HCT116 (cell line): ENCODE measurements at regions not wholly inside any gene's neighbourhood (a gene's known extent, or its start where the extent isn't known, plus 50 kb on each side); places are given as distances from the start of the nearest gene placed in this dataset.

ENCODE experiments used
- ATAC-seq: fragments of 200-7000 bp; cut with Tn5 transposase; 2 replicates; pipeline ENCODE4 v1.9.1; 2020; ENCODE audit warnings: mild to moderate bottlenecking, moderate library complexity
- BruUV-seq: library from RNA; stranded (reverse); fragments of 400-500 nt; replicated peaks from 2 replicates; lab custom pipeline; 2021; lab: Mats Ljungman, UMichigan
- CTCF ChIA-PET: fragments of 300-600 bp; sonication (Branson Sonifier 250); formaldehyde crosslinking; loops from one replicate; lab custom pipeline; 2021; ENCODE audit warnings: antibody characterized with exemption; lab: Charles Lee
- POLR2A ChIA-PET: fragments of 300-600, 350-600 bp; sonication (Branson Sonifier 250); formaldehyde crosslinking; loops from one replicate; lab custom pipeline; 2021; ENCODE audit warnings: antibody characterized with exemption; lab: Charles Lee
- RAD21 ChIA-PET, 2 experiments: fragments of 300-600 bp; sonication (Branson Sonifier 250); formaldehyde crosslinking; loops; one replicate each; lab custom pipeline; 2023; ENCODE audit warnings: low total read pairs in 2 of 2; ENCODE audit not compliant: uncharacterized antibody in 2 of 2, unreplicated experiment in 2 of 2, low non-redundant PET in 1 of 2; lab: Charles Lee
- DNase-seq: peaks from one replicate; pipeline ENCODE4 v3.0.0-alpha.2; 2010; ENCODE audit warnings: low read depth, low spot score
- H2AFZ ChIP-seq: fragments of 200-600 bp; shearing (Covaris generic), sonication (generic); 2 replicates; pipeline ENCODE4 v1.6.1; 2017; ENCODE audit warnings: low read depth, mixed run types, mixed read lengths, antibody characterized with exemption, low read length; ENCODE audit not compliant: poor library complexity, severe bottlenecking
- H3K27ac ChIP-seq: 2 replicates; pipeline ENCODE4 v1.5.1; 2012; ENCODE audit warnings: low read depth, low read length
- H3K27me3 ChIP-seq: fragments of 200-600 bp; sonication (generic); 2 replicates; pipeline ENCODE4 v1.6.1; 2016; ENCODE audit warnings: mixed run types, low read length, mixed read lengths; ENCODE audit not compliant: insufficient read depth
- H3K36me3 ChIP-seq, 2 experiments: fragments of 200-500 bp in 1 of 2; fragments of 200-600 bp in 1 of 2; sonication (Bioruptor generic) in 1 of 2; sonication (generic) in 1 of 2; 2 replicates each; pipeline versions ENCODE4 v1.5.1 to v1.6.1; 2014 to 2016; ENCODE audit warnings: low read length in 2 of 2, inconsistent platforms in 1 of 2, mixed read lengths in 1 of 2, mixed run types in 1 of 2; ENCODE audit not compliant: insufficient read depth in 2 of 2, control insufficient read depth in 1 of 2
- H3K4me1 ChIP-seq, 2 experiments: fragments of 200-600 bp in 1 of 2; sonication (generic) in 1 of 2; 2 replicates each; pipeline versions ENCODE4 v1.5.1 to v1.6.1; 2012 to 2017; ENCODE audit warnings: low read length in 2 of 2, inconsistent platforms in 1 of 2, mild to moderate bottlenecking in 1 of 2, mixed read lengths in 1 of 2, mixed run types in 1 of 2, moderate library complexity in 1 of 2; ENCODE audit not compliant: insufficient read depth in 2 of 2, control insufficient read depth in 1 of 2
- H3K4me2 ChIP-seq: fragments of 200-600 bp; sonication (generic); 2 replicates; pipeline ENCODE4 v1.6.1; 2017; ENCODE audit warnings: mixed run types, low read length, mixed read lengths
- H3K4me3 ChIP-seq, 2 experiments: fragments of 200-600 bp in 1 of 2; sonication (generic) in 1 of 2; replicated peaks in 1 of 2; 2 replicates each; pipeline ENCODE4 v1.5.1; 2011 to 2016; ENCODE audit warnings: low read length in 2 of 2, control low read depth in 1 of 2, low read depth in 1 of 2, mild to moderate bottlenecking in 1 of 2, mixed read lengths in 1 of 2, mixed run types in 1 of 2
- H3K79me2 ChIP-seq: fragments of 200-600 bp; sonication (generic); 2 replicates; pipeline ENCODE4 v1.6.1; 2017; ENCODE audit warnings: mild to moderate bottlenecking, mixed run types, low read length, moderate library complexity, mixed read lengths; ENCODE audit not compliant: insufficient read depth
- H3K9ac ChIP-seq: fragments of 200-600 bp; sonication (generic); 2 replicates; pipeline ENCODE4 v1.6.1; 2016; ENCODE audit warnings: low read length, mixed read lengths
- H3K9me2 ChIP-seq: fragments of 200-600 bp; sonication (generic), shearing (Covaris generic); 2 replicates; pipeline ENCODE4 v1.6.1; 2017; ENCODE audit warnings: mixed run types, mild to moderate bottlenecking, moderate library complexity; ENCODE audit not compliant: insufficient read depth
- H3K9me3 ChIP-seq, 2 experiments: fragments of 200-500 bp in 1 of 2; fragments of 200-600 bp in 1 of 2; sonication (Bioruptor generic) in 1 of 2; sonication (generic) in 1 of 2; 2 replicates each; pipeline ENCODE4 v1.6.1; 2014 to 2017; ENCODE audit warnings: low read length in 2 of 2, mixed read lengths in 2 of 2, inconsistent platforms in 1 of 2, low read depth in 1 of 2, mild to moderate bottlenecking in 1 of 2, mixed run types in 1 of 2, moderate library complexity in 1 of 2; ENCODE audit not compliant: control insufficient read depth in 1 of 2, insufficient read depth in 1 of 2
- H4K20me1 ChIP-seq: fragments of 200-600 bp; sonication (generic), shearing (Covaris generic); 2 replicates; pipeline ENCODE4 v1.6.1; 2017; ENCODE audit warnings: mixed run types, mild to moderate bottlenecking, moderate library complexity; ENCODE audit not compliant: insufficient read depth
- CBX3 ChIP-seq: IDR thresholded peaks from 2 replicates; pipeline ENCODE4 v1.6.1; 2012; ENCODE audit warnings: low read depth
- CEBPB ChIP-seq: IDR thresholded peaks from 2 replicates; pipeline ENCODE4 v1.6.1; 2012; ENCODE audit warnings: low read depth
- ELF1 ChIP-seq: IDR thresholded peaks from 2 replicates; pipeline ENCODE4 v1.6.1; 2012; ENCODE audit warnings: low read depth, borderline replicate concordance
- EZH2 ChIP-seq: fragments of 200-600 bp; sonication (generic); IDR thresholded peaks from 2 replicates; pipeline ENCODE4 v1.6.1; 2017; ENCODE audit warnings: antibody characterized with exemption, mixed run types
- EZH2phosphoT487 ChIP-seq: fragments of 200-600 bp; IDR thresholded peaks from 2 replicates; pipeline ENCODE4 v1.6.1; 2018; ENCODE audit warnings: antibody characterized with exemption, borderline replicate concordance
- FOSL1 ChIP-seq: IDR thresholded peaks from 2 replicates; pipeline ENCODE4 v1.6.1; 2012; ENCODE audit warnings: low read depth
- JUND ChIP-seq: IDR thresholded peaks from 2 replicates; pipeline ENCODE4 v1.6.1; 2012
- POLR2AphosphoS5 ChIP-seq: IDR thresholded peaks from 2 replicates; pipeline ENCODE4 v1.6.1; 2011; ENCODE audit warnings: mild to moderate bottlenecking, low read depth, low read length, moderate library complexity
- RAD21 ChIP-seq: IDR thresholded peaks from 2 replicates; pipeline ENCODE4 v1.6.1; 2012; ENCODE audit warnings: low read depth, mild to moderate bottlenecking
- SP1 ChIP-seq: IDR thresholded peaks from 2 replicates; pipeline ENCODE4 v1.6.1; 2012; ENCODE audit warnings: low read depth
- SRF ChIP-seq: IDR thresholded peaks from 2 replicates; pipeline ENCODE4 v1.6.1; 2012; ENCODE audit warnings: low read depth
- TCF7L2 ChIP-seq: IDR thresholded peaks from 2 replicates; pipeline ENCODE4 v1.7.0; 2011; ENCODE audit warnings: borderline replicate concordance, inconsistent platforms; ENCODE audit not compliant: insufficient read depth, insufficient read length; ENCODE audit errors: extremely low read depth
- ZFX ChIP-seq: fragments of 450-650 bp; IDR thresholded peaks from 2 replicates; pipeline ENCODE4 v1.6.1; 2017
- ZNF274 ChIP-seq: fragments of 200-500 bp; sonication (Bioruptor generic); IDR thresholded peaks from 2 replicates; pipeline ENCODE4 v1.6.1; 2014; ENCODE audit warnings: mild to moderate bottlenecking, low read depth, low read length, inconsistent platforms
- intact Hi-C: fragments of 100-400 bp; cut with micrococcal nuclease; formaldehyde crosslinking; loops from 2 replicates; pipeline ENCODE4 v1.10.0; 2022
- TF ChIP-seq, protein P1 (sequence below), 3 experiments: fragments of 200-600 bp in 1 of 3; sonication (generic) in 1 of 3; IDR thresholded peaks in 2 of 3; conservative IDR thresholded peaks in 1 of 3; 2 replicates each; pipeline ENCODE4 v1.5.1; 2012 to 2017; ENCODE audit warnings: low read depth in 2 of 3, low read length in 2 of 3, antibody characterized with exemption in 1 of 3, borderline replicate concordance in 1 of 3, control low read depth in 1 of 3, mild to moderate bottlenecking in 1 of 3, mixed read lengths in 1 of 3, mixed run types in 1 of 3, moderate library complexity in 1 of 3; ENCODE audit not compliant: insufficient read depth in 1 of 3
- TF ChIP-seq, protein P2 (sequence below): IDR thresholded peaks from 2 replicates; pipeline ENCODE4 v1.6.1; 2012; ENCODE audit warnings: low read depth
- TF ChIP-seq, protein P3 (sequence below): IDR thresholded peaks from 2 replicates; pipeline ENCODE4 v1.6.1; 2012
- TF ChIP-seq, protein P4 (sequence below): IDR thresholded peaks from 2 replicates; pipeline ENCODE4 v1.6.1; 2011; ENCODE audit warnings: mild to moderate bottlenecking, low read length, moderate library complexity; ENCODE audit not compliant: insufficient replicate concordance; ENCODE audit errors: extremely low read depth

DNA sequence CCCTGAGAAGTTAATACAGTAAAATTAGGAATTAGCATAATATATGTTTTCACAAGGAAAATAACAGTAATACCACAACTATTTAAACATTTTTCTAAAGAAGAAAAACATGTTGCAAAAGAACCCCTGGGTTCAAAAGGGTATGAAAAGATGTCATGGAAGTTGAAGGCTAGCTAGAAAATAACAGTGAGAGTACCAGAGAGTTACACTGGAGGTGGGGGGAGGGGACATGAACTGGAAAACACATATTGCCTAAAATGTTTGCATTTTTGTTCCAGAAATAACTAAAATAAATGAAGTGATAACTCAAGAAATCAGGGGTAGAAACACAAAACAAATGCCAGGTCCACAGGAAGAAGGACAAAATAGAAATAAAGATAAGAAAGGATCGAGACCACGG is 336.6 kb upstream of the MAD2L1 start:
- Histone ChIP-seq H3K4me2 (no peak overlapping the region), H3K9me3 (no peaks in the 10 kb centered on the region), H3K27me3 (no peaks in the 10 kb centered on the region), H3K79me2 (no peaks in the 10 kb centered on the region), H3K4me1 (no peaks in the 10 kb centered on the region), H3K27ac (no peak overlapping the region), H3K4me3 (no peak overlapping the region), H3K36me3 (no peaks in the 10 kb centered on the region), H3K9ac (no peak overlapping the region), H4K20me1 (no peaks in the 10 kb centered on the region), H2AFZ (no peak overlapping the region), H3K9me2 (no peaks in the 10 kb centered on the region)
- ChIA-PET POLR2A (no interaction called here), CTCF (no interaction called here), RAD21 (no interaction called here)
- DNase-seq, result no peak
- intact Hi-C loops, result no loop called here
- TF ChIP-seq SRF (no peak), CBX3 (no peak), FOSL1 (no peak), RAD21 (no peak), JUND (no peak), SP1 (no peak), CEBPB (no peak), ZNF274 (no peak), ZFX (no peak), TCF7L2 (no peak), ELF1 (no peak), EZH2phosphoT487 (no peak), POLR2AphosphoS5 (no peak), EZH2 (no peak)
- TF ChIP-seq, protein P1, sequence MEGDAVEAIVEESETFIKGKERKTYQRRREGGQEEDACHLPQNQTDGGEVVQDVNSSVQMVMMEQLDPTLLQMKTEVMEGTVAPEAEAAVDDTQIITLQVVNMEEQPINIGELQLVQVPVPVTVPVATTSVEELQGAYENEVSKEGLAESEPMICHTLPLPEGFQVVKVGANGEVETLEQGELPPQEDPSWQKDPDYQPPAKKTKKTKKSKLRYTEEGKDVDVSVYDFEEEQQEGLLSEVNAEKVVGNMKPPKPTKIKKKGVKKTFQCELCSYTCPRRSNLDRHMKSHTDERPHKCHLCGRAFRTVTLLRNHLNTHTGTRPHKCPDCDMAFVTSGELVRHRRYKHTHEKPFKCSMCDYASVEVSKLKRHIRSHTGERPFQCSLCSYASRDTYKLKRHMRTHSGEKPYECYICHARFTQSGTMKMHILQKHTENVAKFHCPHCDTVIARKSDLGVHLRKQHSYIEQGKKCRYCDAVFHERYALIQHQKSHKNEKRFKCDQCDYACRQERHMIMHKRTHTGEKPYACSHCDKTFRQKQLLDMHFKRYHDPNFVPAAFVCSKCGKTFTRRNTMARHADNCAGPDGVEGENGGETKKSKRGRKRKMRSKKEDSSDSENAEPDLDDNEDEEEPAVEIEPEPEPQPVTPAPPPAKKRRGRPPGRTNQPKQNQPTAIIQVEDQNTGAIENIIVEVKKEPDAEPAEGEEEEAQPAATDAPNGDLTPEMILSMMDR (IDR thresholded peaks at IDR 0.05 in 2 of 3, conservative IDR thresholded peaks at IDR 0.05 in 1 of 3; ENCODE audit: borderline replicate concordance in 1 of 3, insufficient read depth in 1 of 3, low read depth in 2 of 3, low read length in 2 of 3), result no peak
- TF ChIP-seq, protein P2, sequence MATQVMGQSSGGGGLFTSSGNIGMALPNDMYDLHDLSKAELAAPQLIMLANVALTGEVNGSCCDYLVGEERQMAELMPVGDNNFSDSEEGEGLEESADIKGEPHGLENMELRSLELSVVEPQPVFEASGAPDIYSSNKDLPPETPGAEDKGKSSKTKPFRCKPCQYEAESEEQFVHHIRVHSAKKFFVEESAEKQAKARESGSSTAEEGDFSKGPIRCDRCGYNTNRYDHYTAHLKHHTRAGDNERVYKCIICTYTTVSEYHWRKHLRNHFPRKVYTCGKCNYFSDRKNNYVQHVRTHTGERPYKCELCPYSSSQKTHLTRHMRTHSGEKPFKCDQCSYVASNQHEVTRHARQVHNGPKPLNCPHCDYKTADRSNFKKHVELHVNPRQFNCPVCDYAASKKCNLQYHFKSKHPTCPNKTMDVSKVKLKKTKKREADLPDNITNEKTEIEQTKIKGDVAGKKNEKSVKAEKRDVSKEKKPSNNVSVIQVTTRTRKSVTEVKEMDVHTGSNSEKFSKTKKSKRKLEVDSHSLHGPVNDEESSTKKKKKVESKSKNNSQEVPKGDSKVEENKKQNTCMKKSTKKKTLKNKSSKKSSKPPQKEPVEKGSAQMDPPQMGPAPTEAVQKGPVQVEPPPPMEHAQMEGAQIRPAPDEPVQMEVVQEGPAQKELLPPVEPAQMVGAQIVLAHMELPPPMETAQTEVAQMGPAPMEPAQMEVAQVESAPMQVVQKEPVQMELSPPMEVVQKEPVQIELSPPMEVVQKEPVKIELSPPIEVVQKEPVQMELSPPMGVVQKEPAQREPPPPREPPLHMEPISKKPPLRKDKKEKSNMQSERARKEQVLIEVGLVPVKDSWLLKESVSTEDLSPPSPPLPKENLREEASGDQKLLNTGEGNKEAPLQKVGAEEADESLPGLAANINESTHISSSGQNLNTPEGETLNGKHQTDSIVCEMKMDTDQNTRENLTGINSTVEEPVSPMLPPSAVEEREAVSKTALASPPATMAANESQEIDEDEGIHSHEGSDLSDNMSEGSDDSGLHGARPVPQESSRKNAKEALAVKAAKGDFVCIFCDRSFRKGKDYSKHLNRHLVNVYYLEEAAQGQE, result no peak
- TF ChIP-seq, protein P3, sequence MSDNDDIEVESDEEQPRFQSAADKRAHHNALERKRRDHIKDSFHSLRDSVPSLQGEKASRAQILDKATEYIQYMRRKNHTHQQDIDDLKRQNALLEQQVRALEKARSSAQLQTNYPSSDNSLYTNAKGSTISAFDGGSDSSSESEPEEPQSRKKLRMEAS, result no peak
- TF ChIP-seq, protein P4, sequence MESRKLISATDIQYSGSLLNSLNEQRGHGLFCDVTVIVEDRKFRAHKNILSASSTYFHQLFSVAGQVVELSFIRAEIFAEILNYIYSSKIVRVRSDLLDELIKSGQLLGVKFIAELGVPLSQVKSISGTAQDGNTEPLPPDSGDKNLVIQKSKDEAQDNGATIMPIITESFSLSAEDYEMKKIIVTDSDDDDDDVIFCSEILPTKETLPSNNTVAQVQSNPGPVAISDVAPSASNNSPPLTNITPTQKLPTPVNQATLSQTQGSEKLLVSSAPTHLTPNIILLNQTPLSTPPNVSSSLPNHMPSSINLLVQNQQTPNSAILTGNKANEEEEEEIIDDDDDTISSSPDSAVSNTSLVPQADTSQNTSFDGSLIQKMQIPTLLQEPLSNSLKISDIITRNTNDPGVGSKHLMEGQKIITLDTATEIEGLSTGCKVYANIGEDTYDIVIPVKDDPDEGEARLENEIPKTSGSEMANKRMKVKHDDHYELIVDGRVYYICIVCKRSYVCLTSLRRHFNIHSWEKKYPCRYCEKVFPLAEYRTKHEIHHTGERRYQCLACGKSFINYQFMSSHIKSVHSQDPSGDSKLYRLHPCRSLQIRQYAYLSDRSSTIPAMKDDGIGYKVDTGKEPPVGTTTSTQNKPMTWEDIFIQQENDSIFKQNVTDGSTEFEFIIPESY, result no peak
- BruUV-seq, result no TSS peak
- ATAC-seq, result no peak
